A673 (cell line): ENCODE measurements at regions not wholly inside any gene's neighbourhood (a gene's known extent, or its start where the extent isn't known, plus 50 kb on each side); places are given as distances from the start of the nearest gene placed in this dataset.

Experiments
- BruUV-seq: library from RNA; stranded (reverse); fragments of 400-500 nt; replicated peaks from 2 replicates; lab custom pipeline; 2021; lab: Mats Ljungman, UMichigan
- CTCF ChIA-PET: fragments of 300-600 bp; sonication (Branson Sonifier 250); formaldehyde crosslinking; loops from one replicate; lab custom pipeline; 2022; ENCODE audit warnings: antibody characterized with exemption; lab: Charles Lee
- POLR2A ChIA-PET: fragments of 300-600 bp; sonication (Branson Sonifier 250); formaldehyde crosslinking; loops from one replicate; lab custom pipeline; 2022; ENCODE audit warnings: antibody characterized with exemption; ENCODE audit not compliant: low non-redundant PET; lab: Charles Lee
- DNase-seq: peaks from one replicate; pipeline ENCODE4 v3.0.0-alpha.2; 2015; ENCODE audit warnings: low spot score
- H3K27ac ChIP-seq: fragments of 200-600 bp; sonication (generic); 2 replicates; pipeline ENCODE4 v1.5.1; 2016; ENCODE audit warnings: mixed run types, low read depth, mild to moderate bottlenecking, mixed read lengths, antibody characterized with exemption, low read length; ENCODE audit not compliant: poor library complexity, severe bottlenecking
- H3K27me3 ChIP-seq: fragments of 200-600 bp; sonication (generic); replicated peaks from 2 replicates; pipeline ENCODE4 v1.6.1; 2017; ENCODE audit warnings: mixed run types, low read depth, mild to moderate bottlenecking, mixed read lengths, antibody characterized with exemption, low read length; ENCODE audit not compliant: insufficient read depth, poor library complexity
- H3K36me3 ChIP-seq: fragments of 200-600 bp; sonication (generic); 2 replicates; pipeline ENCODE4 v1.6.1; 2016; ENCODE audit warnings: mixed run types, mild to moderate bottlenecking, mixed read lengths, antibody characterized with exemption, low read length; ENCODE audit not compliant: insufficient read depth, poor library complexity, severe bottlenecking
- H3K4me1 ChIP-seq: fragments of 200-600 bp; sonication (generic); 2 replicates; pipeline ENCODE4 v1.6.1; 2017; ENCODE audit warnings: mixed run types, mild to moderate bottlenecking, mixed read lengths, antibody characterized with exemption, low read length; ENCODE audit not compliant: insufficient read depth, poor library complexity, severe bottlenecking
- H3K4me3 ChIP-seq: fragments of 200-600 bp; sonication (generic); 2 replicates; pipeline ENCODE4 v1.5.1; 2016; ENCODE audit warnings: low read depth, mixed run types, mild to moderate bottlenecking, mixed read lengths, low read length; ENCODE audit not compliant: poor library complexity, severe bottlenecking
- H3K9me3 ChIP-seq: fragments of 200-600 bp; sonication (generic); 2 replicates; pipeline ENCODE4 v1.6.1; 2016; ENCODE audit warnings: mixed run types, low read depth, mild to moderate bottlenecking, mixed read lengths, antibody characterized with exemption, low read length; ENCODE audit not compliant: poor library complexity, severe bottlenecking
- CTCF ChIP-seq: fragments of 300-800, 200-600 bp; sonication (generic); conservative IDR thresholded peaks from 2 replicates; pipeline ENCODE4 v1.5.1; 2017; ENCODE audit warnings: low read depth, mild to moderate bottlenecking, antibody characterized with exemption, low read length, moderate library complexity, mixed read lengths
- EZH2 ChIP-seq: fragments of 200-600 bp; sonication (generic); IDR thresholded peaks from 2 replicates; pipeline ENCODE4 v1.6.1; 2017; ENCODE audit warnings: borderline replicate concordance, low read depth, mild to moderate bottlenecking, mixed read lengths, antibody characterized with exemption, low read length; ENCODE audit not compliant: poor library complexity, severe bottlenecking
- intact Hi-C: fragments of 100-400 bp; cut with micrococcal nuclease; formaldehyde crosslinking; loops from one replicate; pipeline ENCODE4 v1.10.0; 2022; ENCODE audit not compliant: unreplicated experiment

- TF ChIP-seq EZH2 (no peak), CTCF (no peak)
- no peak for DNase-seq
- Histone ChIP-seq H3K4me1 (peaks cover 23% of the 10 kb centered on the region), H3K9me3 (peaks cover 4% of the 10 kb centered on the region), H3K27ac (peak overlapping the region; percentile 67), H3K27me3 (no peaks in the 10 kb centered on the region), H3K4me3 (no peak overlapping the region), H3K36me3 (no peaks in the 10 kb centered on the region)
- no TSS peak for BruUV-seq
- ChIA-PET POLR2A (no interaction called here), CTCF (no interaction called here)
- intact Hi-C loops = no loop called here
Measured at GRCh38 chr6:82712389-82712788, 348.8 kb downstream of the TPBG start.

- no peak for DNase-seq
- Histone ChIP-seq H3K36me3 (no peaks in the 10 kb centered on the region), H3K27me3 (no peaks in the 10 kb centered on the region), H3K4me3 (no peak overlapping the region), H3K9me3 (peaks cover 4% of the 10 kb centered on the region), H3K4me1 (peaks cover 23% of the 10 kb centered on the region), H3K27ac (no peak overlapping the region)
- ChIA-PET POLR2A (no interaction called here), CTCF (no interaction called here)
- no peak for TF ChIP-seq EZH2
- TF ChIP-seq CTCF = peak; percentile 60
- no TSS peak for BruUV-seq
- intact Hi-C loops = no loop called here
Measured at GRCh38 chr6:82712826-82713225, 349.2 kb downstream of the TPBG start.

GRCh38 chr6:82720992-82721391 is 344.6 kb downstream of the UBE3D start:
- Histone ChIP-seq H3K27ac (no peak overlapping the region), H3K4me1 (no peaks in the 10 kb centered on the region), H3K36me3 (no peaks in the 10 kb centered on the region), H3K27me3 (no peaks in the 10 kb centered on the region), H3K9me3 (no peaks in the 10 kb centered on the region), H3K4me3 (no peak overlapping the region)
- no peak for TF ChIP-seq EZH2
- no peak for TF ChIP-seq CTCF
- intact Hi-C loops = no loop called here
- DNase-seq = no peak
- ChIA-PET POLR2A (no interaction called here), CTCF (no interaction called here)
- no TSS peak for BruUV-seq
